Glutamatergic neuron (in vitro differentiated cells): ENCODE measurements at regions not wholly inside any gene's neighbourhood (a gene's known extent, or its start where the extent isn't known, plus 50 kb on each side); places are given as distances from the start of the nearest gene placed in this dataset.

ENCODE experiments used
- DNase-seq: peaks from one replicate; pipeline ENCODE4 v3.0.0; 2022
- H3K27ac Mint-ChIP-seq: one replicate; pipeline ENCODE4 v1.8.0; 2020; ENCODE audit warnings: mild to moderate bottlenecking, mixed read lengths, inconsistent platforms; ENCODE audit not compliant: unreplicated experiment
- H3K27me3 Mint-ChIP-seq: one replicate; pipeline ENCODE4 v1.8.0; 2020; ENCODE audit warnings: mild to moderate bottlenecking, moderate library complexity, mixed read lengths, inconsistent platforms; ENCODE audit not compliant: unreplicated experiment
- H3K36me3 Mint-ChIP-seq: one replicate; pipeline ENCODE4 v1.8.0; 2020; ENCODE audit warnings: mild to moderate bottlenecking, mixed read lengths, inconsistent platforms; ENCODE audit not compliant: unreplicated experiment
- H3K4me1 Mint-ChIP-seq: one replicate; pipeline ENCODE4 v1.8.0; 2020; ENCODE audit warnings: mild to moderate bottlenecking, low read depth, mixed read lengths, inconsistent platforms; ENCODE audit not compliant: unreplicated experiment
- H3K4me3 Mint-ChIP-seq: one replicate; pipeline ENCODE4 v1.8.0; 2020; ENCODE audit warnings: mild to moderate bottlenecking, mixed read lengths, inconsistent platforms; ENCODE audit not compliant: unreplicated experiment
- H3K9me3 Mint-ChIP-seq: one replicate; pipeline ENCODE4 v1.8.0; 2020; ENCODE audit warnings: mild to moderate bottlenecking, moderate library complexity, mixed read lengths, inconsistent platforms; ENCODE audit not compliant: unreplicated experiment
- TF ChIP-seq, protein P1 (sequence below): fragments of 200-600 bp; sonication (generic); IDR thresholded peaks from one replicate; pipeline ENCODE4 v1.5.0; 2021; ENCODE audit not compliant: partially characterized antibody, unreplicated experiment

DNA sequence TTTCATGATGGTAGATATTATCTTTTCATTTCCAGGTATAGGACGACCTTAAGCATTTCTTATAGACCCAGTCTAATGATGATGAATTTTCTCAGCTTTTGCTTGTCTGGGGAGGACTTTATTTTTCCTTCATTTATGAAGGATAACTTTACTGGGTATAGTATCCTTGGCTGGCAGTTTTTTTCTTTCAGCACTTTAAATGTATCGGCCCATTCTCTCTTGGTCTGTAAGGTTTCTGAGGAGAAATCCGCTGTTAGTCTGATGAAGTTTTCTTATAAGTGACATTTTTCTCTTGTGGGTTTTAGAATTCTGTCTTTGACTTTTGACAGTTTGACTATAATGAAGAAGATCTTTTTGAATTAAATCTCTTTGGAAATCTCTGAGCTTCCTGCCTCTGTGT is 144.7 kb upstream of the SLC22A23 start:
- Mint-ChIP-seq H3K9me3 (peaks cover 10% of the 10 kb centered on the region), H3K4me3 (no peak overlapping the region), H3K27me3 (peaks cover 4% of the 10 kb centered on the region), H3K27ac (no peak overlapping the region), H3K4me1 (no peaks in the 10 kb centered on the region), H3K36me3 (peaks cover 29% of the 10 kb centered on the region)
- TF ChIP-seq, protein P1, sequence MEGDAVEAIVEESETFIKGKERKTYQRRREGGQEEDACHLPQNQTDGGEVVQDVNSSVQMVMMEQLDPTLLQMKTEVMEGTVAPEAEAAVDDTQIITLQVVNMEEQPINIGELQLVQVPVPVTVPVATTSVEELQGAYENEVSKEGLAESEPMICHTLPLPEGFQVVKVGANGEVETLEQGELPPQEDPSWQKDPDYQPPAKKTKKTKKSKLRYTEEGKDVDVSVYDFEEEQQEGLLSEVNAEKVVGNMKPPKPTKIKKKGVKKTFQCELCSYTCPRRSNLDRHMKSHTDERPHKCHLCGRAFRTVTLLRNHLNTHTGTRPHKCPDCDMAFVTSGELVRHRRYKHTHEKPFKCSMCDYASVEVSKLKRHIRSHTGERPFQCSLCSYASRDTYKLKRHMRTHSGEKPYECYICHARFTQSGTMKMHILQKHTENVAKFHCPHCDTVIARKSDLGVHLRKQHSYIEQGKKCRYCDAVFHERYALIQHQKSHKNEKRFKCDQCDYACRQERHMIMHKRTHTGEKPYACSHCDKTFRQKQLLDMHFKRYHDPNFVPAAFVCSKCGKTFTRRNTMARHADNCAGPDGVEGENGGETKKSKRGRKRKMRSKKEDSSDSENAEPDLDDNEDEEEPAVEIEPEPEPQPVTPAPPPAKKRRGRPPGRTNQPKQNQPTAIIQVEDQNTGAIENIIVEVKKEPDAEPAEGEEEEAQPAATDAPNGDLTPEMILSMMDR: no peak
- DNase-seq: no peak

DNA sequence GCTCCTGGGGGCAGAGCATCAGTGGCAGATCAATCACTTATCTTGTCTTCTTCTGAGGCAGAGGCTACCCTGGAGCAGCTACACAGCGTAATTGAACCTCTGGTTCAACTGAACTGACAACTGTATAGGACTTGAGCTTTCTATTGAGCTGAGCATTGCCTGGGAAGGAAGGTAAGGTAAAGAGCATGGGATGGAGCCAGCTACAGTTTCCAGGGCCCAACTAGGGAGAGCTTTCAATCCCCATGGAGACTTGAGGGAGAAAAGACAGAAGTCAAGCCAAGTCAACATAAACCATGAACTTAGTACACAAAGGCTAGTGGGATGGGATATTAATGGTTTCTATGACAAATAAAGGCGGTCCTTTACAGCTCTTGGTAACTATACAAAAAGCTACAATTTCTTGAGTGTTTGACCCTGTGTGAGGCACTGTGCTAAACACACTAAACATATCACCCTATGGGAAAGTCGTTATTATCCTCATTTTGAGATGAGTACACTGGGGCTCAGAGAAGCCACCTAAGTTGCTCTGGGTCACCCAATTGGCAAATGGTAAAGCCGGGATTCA is 140.7 kb upstream of the SLC22A23 start:
- no peak for DNase-seq
- peaks cover 2% of the 10 kb centered on the region for H3K27me3 Mint-ChIP-seq
- TF ChIP-seq, protein P1: no peak
- H3K9me3 Mint-ChIP-seq: peaks cover 6% of the 10 kb centered on the region
- H3K4me1 Mint-ChIP-seq: no peaks in the 10 kb centered on the region
- peaks cover 22% of the 10 kb centered on the region for H3K36me3 Mint-ChIP-seq
- H3K27ac Mint-ChIP-seq: no peak overlapping the region
- no peak overlapping the region for H3K4me3 Mint-ChIP-seq

DNA sequence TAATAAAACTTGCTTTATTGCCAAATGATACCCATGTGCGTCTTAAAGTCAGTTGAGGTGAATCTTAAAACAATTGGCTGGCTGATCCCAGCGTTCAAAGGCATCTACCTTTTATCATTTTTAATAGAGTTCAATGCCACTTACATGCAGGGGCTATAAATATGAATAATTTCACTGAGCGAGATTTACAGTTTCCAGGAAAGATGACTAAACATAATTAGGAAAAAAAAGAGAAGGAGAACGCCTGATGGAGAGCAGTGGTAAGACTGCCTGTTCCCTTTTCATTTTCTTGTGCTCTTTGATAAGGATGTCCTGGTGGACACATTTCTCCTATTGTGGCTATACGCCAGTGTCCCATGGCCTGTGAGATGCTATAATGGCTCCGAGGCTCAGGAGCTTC is 139.9 kb upstream of the SLC22A23 start:
- Mint-ChIP-seq H3K9me3 (no peaks in the 10 kb centered on the region), H3K4me1 (no peaks in the 10 kb centered on the region), H3K27me3 (no peaks in the 10 kb centered on the region), H3K36me3 (peaks cover 18% of the 10 kb centered on the region), H3K4me3 (no peak overlapping the region), H3K27ac (no peak overlapping the region)
- TF ChIP-seq, protein P1: no peak
- no peak for DNase-seq

DNA sequence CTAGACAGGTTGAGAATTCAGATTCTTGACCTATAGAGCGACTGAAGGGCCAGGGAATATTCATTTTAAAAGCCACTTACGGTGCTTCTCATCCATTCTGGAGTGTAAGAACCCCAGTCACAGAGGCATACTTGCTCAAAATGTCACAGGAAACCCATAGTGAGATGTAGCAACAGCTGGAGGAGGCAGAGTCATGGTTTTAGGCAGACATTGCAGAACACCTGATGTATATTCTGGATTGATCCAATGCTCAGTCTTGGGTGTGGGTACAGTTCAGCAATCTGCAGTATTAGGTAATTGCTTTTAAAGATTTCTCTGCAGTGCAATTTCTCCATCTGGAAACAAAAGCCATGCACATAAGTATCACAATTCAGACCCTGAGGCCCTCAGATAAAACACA is 137.4 kb upstream of the SLC22A23 start:
- H3K4me1 Mint-ChIP-seq: no peaks in the 10 kb centered on the region
- no peak overlapping the region for H3K27ac Mint-ChIP-seq
- H3K27me3 Mint-ChIP-seq: peaks cover 1% of the 10 kb centered on the region
- peaks cover 5% of the 10 kb centered on the region for H3K36me3 Mint-ChIP-seq
- DNase-seq: no peak
- TF ChIP-seq, protein P1: no peak
- no peaks in the 10 kb centered on the region for H3K9me3 Mint-ChIP-seq
- no peak overlapping the region for H3K4me3 Mint-ChIP-seq

DNA sequence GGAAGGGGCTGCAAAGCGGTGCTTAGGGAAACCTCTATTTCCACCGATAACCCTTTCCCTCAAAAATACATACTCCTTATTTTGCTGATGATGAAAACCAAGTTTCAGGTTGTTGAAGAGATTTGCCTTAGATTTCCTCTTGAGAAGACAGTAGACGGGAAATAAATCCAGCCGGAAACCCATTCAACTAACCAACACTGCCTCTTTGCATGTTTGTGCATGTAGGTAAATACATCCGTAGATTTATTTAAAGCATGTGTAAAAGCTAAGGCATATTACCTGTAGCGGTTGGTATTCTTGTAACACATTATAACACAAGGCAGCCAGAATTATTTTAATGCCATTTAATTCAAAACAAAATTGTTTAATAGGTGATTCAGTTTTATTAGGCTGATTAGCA is 136.3 kb upstream of the SLC22A23 start:
- TF ChIP-seq, protein P1: no peak

More for the DNA sequence above, 136.3 kb upstream of the SLC22A23 start:
- no peak for DNase-seq
- Mint-ChIP-seq H3K27me3 (peaks cover 1% of the 10 kb centered on the region), H3K9me3 (no peaks in the 10 kb centered on the region), H3K36me3 (peaks cover 5% of the 10 kb centered on the region), H3K4me1 (no peaks in the 10 kb centered on the region), H3K27ac (no peak overlapping the region), H3K4me3 (no peak overlapping the region)
